BJ (cell line): ENCODE measurements at regions not wholly inside any gene's neighbourhood (a gene's known extent, or its start where the extent isn't known, plus 50 kb on each side); places are given as distances from the start of the nearest gene placed in this dataset.

Experiments used
- CTCF ChIA-PET: fragments of 350-600 bp; formaldehyde crosslinking; extraction: SDS; loops from one replicate; lab custom pipeline; 2021; ENCODE audit warnings: antibody characterized with exemption, inconsistent platforms; lab: Yijun Ruan, JAX
- POLR2A ChIA-PET: fragments of 300-600 bp; sonication (Branson Sonifier 250); formaldehyde crosslinking; extraction: SDS; loops from one replicate; lab custom pipeline; 2021; ENCODE audit warnings: antibody characterized with exemption; lab: Charles Lee
- DNase-seq: peaks from one replicate; pipeline ENCODE4 v3.0.0-alpha.2; 2011; ENCODE audit warnings: low read depth
- H3K27me3 ChIP-seq: 2 replicates; pipeline ENCODE4 v1.6.0; 2011; ENCODE audit warnings: low read length; ENCODE audit not compliant: control insufficient read depth, insufficient read depth
- H3K36me3 ChIP-seq: 2 replicates; pipeline ENCODE4 v1.5.1; 2011; ENCODE audit warnings: low read length; ENCODE audit not compliant: control insufficient read depth, insufficient read depth
- H3K4me3 ChIP-seq: 2 replicates; pipeline ENCODE4 v1.5.1; 2011; ENCODE audit warnings: low read depth, mild to moderate bottlenecking, control low read depth, low read length
- TF ChIP-seq, protein P1 (sequence below): IDR thresholded peaks from 2 replicates; pipeline ENCODE4 v1.5.1; 2011; ENCODE audit warnings: low read depth, mild to moderate bottlenecking, control low read depth, inconsistent platforms, low read length, moderate library complexity; ENCODE audit not compliant: insufficient read depth

DNA sequence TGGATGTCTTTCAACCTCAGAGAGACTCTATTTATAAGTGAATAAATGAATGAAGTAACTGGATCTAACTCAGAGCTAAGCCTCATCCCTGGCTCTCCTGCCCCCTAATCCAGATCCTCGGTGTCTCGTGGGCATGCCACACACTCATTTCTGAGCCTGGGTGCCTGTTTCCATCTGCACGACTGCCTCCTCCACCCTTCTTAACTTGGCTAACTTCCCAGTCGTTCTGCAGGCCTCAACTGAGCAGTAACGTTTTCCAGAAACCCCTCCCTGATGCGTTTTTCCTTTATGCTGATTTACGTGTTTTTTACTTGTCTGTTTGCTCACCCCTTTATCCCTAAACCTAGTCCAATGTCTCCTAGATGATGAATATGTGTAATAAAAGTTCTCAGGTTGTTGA is 186.9 kb upstream of the HS3ST1 start:
- no peak overlapping the region for H3K4me3 ChIP-seq

DNA sequence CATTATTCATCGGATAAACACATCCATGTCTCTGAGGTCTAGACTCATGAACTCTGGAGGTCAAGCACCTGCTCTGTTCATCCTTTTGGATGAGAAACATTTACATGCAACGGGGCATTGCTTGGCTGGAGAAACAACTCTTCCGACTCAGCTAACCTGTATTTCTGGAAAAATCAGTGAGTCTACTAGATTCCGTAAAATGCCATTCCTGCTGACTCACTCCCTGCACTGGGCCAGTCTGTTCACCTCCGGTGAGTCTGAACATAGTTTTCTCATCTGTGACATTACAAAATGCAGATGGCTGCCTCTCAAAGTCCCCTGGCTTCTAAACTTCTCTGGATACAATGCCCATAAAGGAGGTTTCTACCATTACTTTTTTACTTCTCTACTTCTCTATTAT is 185.7 kb upstream of the HS3ST1 start:
- TF ChIP-seq, protein P1, sequence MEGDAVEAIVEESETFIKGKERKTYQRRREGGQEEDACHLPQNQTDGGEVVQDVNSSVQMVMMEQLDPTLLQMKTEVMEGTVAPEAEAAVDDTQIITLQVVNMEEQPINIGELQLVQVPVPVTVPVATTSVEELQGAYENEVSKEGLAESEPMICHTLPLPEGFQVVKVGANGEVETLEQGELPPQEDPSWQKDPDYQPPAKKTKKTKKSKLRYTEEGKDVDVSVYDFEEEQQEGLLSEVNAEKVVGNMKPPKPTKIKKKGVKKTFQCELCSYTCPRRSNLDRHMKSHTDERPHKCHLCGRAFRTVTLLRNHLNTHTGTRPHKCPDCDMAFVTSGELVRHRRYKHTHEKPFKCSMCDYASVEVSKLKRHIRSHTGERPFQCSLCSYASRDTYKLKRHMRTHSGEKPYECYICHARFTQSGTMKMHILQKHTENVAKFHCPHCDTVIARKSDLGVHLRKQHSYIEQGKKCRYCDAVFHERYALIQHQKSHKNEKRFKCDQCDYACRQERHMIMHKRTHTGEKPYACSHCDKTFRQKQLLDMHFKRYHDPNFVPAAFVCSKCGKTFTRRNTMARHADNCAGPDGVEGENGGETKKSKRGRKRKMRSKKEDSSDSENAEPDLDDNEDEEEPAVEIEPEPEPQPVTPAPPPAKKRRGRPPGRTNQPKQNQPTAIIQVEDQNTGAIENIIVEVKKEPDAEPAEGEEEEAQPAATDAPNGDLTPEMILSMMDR, result no peak
- no peak for DNase-seq
- CTCF ChIA-PET, result no interaction called here

More for the DNA sequence above, 186.9 kb upstream of the HS3ST1 start:
- ChIA-PET CTCF (no interaction called here), POLR2A (no interaction called here)
- TF ChIP-seq, protein P1, result no peak
- H3K27me3 ChIP-seq, result no peaks in the 10 kb centered on the region
- H3K36me3 ChIP-seq, result no peaks in the 10 kb centered on the region
- no peak for DNase-seq

DNA sequence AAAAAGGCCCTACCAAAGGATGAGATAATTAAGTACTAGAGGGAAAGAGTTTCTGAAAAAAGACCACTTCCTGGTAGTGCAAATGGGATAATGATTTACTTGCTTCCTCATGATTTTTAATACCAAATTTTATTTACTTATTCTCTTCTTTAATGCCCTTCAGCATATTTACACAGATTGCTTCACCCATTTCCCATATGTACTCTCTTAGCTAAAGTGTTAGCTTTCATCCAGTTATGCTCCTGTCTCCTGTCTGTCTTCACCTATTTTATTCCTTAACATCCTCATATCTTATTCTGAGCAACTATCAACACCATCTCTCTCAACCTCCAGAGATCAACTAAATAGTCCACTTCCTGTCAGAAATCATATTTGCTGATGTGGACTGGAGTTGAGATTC is 183.2 kb upstream of the HS3ST1 start:
- TF ChIP-seq, protein P1, result no peak

More for the DNA sequence above, 185.7 kb upstream of the HS3ST1 start:
- H3K4me3 ChIP-seq, result no peak overlapping the region
- no peaks in the 10 kb centered on the region for H3K27me3 ChIP-seq
- POLR2A ChIA-PET, result no interaction called here
- no peaks in the 10 kb centered on the region for H3K36me3 ChIP-seq

DNA sequence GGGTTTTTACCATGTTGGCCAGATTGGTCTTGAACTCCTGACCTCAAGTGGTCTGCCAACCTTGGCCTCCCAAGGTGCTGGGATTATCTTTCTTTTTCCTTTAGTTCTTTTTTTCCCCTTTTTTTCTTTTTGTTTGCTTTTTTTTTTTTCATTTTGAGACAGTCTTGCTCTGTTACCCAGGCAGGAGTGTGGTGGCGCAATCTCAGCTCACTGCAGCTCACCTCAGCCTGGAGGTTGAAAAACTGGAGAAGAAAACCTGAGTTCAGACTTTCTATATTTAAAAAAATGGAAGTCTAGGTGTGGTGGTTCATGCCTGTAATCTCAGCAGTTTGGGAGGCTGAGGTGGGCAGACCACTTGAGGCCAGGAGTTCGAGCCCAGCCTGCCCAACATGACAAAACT is 181.1 kb upstream of the HS3ST1 start:
- no peak for DNase-seq
- Histone ChIP-seq H3K4me3 (no peak overlapping the region), H3K27me3 (no peaks in the 10 kb centered on the region), H3K36me3 (no peaks in the 10 kb centered on the region)
- ChIA-PET POLR2A (no interaction called here), CTCF (no interaction called here)
- TF ChIP-seq, protein P1, result no peak

More for the DNA sequence above, 183.2 kb upstream of the HS3ST1 start:
- POLR2A ChIA-PET, result no interaction called here
- CTCF ChIA-PET, result no interaction called here
- Histone ChIP-seq H3K36me3 (no peaks in the 10 kb centered on the region), H3K27me3 (no peaks in the 10 kb centered on the region), H3K4me3 (no peak overlapping the region)
- DNase-seq, result no peak

DNA sequence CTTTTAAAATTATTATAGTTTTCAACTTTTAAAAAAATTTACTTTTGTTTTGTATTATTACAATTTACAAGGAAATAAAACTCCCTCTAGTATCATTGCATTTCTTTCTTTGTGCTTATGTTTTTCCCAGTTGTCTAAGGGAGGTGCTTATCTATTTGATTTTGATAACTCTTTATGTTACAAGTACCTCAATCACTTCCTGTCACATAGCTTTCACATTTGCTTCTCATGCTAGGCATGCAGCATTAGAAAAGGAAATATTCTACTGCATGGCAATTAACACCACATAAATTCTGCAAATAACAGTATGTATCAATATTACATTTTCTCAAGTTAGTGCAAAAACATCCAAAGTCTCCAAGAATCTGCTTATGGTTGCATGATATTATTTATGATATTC is 180.3 kb upstream of the HS3ST1 start:
- POLR2A ChIA-PET, result no interaction called here
- no peak for DNase-seq
- Histone ChIP-seq H3K27me3 (no peaks in the 10 kb centered on the region), H3K4me3 (no peak overlapping the region), H3K36me3 (no peaks in the 10 kb centered on the region)
- TF ChIP-seq, protein P1, result no peak
- CTCF ChIA-PET, result no interaction called here
